ENCODE measurements at regions not wholly inside any gene's neighbourhood (a gene's known extent, or its start where the extent isn't known, plus 50 kb on each side); places are given as distances from the start of the nearest gene placed in this dataset.

DNA sequence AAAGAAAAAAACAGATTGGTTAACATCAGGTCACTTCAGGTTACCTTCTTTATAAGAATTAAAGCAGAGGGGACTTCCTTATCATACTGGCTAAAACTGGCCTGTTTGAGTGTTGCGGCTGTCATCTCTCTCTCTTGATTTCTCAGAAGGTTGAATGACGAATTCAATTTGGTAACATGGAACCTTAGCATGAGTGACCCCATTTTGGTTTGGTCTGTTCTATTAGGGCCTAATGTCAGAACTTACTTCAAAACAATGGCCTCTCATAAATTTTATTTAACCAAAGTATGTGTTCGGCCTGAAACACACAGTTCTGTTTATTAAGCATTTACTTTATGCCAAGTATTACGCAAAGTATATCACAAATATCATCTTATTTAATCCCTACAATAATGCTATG, 147.5 kb downstream of the CAAP1 start:
- in situ Hi-C loops (cut with HindIII; ENCODE audit: low pct_ligation_motif_present, low pct_unique_long_range_greater_than_20kb, low sequenced_read_pairs): no loop called here
- no peak for DNase-seq

DNA sequence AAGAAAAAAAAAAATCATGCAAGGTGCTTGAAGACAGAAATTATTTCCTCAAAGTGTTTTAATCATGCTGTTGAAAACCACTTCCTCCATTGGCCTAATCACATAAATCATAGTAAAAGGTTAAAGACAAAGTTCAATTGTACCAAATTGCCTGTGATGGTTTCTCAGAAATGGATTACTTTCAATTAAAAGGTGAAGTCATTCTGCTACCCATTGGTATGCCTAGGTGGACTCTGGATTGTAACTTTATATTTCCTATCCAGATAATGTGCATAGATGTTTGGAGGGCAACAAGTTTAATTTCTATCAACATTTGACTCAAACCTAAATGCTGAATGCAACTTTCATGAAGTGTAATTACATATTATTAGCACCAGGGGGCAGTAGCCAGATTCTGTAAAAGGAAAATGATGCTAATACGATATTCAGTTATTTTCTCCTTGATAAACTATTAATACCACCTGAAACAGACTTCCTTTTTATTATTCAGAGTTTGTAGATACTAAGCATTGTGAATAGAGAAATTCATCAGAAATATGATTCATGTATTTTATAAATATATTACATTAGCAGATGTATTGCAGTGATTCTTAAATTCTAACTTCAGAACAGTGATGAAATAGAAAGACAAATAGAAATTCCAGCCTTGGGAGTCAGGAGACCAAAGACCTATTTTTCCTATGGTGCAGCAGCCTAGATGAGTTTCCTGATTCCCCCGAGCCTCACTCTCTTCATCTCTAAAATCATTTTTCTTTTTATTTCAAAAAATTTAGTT, 148.2 kb downstream of the CAAP1 start:
- DNase-seq: peak; percentile 44

DNA sequence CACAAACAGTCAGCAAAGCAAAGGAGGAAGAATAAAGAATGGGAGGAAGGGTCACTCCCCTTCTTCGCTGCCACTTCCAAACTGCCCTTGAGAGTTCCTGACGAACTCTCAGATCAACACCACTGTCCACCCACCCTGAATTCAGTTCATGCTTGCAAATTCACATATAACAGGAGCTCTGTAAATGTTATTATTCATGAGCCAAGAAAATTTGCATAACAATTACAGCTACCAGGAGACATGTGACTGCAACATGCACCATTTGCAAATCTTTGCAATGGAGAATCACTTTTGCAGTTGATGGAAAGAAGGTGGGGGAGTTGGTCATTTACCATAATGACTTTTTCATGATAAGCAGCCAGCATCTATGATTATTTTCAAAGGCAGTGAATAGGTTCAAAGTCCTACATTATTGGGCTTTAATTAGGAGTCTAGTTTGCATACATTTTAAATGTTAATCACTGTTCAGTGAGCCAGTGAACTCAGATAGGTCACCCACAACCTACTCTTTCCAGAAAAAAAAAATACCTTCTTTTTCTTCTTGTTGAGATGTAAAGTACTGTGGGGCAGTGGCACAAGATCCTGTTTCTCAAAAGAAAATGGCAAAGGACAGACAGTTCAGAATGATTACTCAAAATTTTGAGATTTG, 149.7 kb downstream of the CAAP1 start:
- DNase-seq: no peak
- in situ Hi-C loops (cut with HindIII; ENCODE audit: low pct_ligation_motif_present, low pct_unique_long_range_greater_than_20kb, low sequenced_read_pairs): no loop called here

More for the DNA sequence above, 148.2 kb downstream of the CAAP1 start:
- in situ Hi-C loops (cut with HindIII; ENCODE audit: low pct_ligation_motif_present, low pct_unique_long_range_greater_than_20kb, low sequenced_read_pairs): no loop called here

DNA sequence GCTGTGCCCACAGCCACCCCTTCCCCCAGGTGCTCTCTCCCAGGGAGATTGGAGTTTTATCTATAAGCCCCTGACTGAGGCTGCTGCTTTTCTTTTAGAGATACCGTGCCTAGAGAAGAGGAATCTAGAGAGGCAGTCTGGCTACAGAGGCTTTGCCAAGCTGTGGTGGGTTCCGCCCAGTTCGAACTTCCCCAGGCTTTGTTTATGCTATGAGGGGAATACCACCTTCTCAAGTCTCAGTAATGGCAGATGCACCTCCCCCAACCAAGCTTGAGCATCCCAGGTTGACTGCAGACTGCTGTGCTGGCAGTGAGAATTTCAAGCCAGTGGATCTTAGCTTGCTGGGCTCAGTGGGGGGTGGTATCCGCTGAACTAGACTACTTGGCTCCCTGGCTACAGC, 157.4 kb downstream of the CAAP1 start:
- no peak for DNase-seq
- in situ Hi-C loops (cut with HindIII; ENCODE audit: low pct_ligation_motif_present, low pct_unique_long_range_greater_than_20kb, low sequenced_read_pairs): no loop called here

DNA sequence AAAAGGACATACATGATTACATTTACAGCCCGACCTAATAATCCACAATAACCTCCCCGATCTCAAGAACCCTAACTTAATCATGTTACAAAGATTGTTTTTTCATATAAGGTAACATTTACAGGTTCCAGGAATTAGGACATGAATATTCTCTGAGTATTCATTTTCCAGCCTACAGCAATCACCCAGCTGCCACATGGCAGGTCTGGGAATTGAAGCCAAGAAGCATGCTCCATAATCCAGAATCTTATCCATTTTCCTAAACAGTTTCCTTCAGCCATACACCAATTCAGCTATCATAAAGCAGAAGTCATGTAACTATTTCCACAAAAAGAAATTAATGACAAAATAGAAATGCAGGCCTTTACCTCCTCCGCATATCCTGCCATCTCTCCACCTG, 163.4 kb downstream of the CAAP1 start:
- no peak for DNase-seq
- in situ Hi-C loops (cut with HindIII; ENCODE audit: low pct_ligation_motif_present, low pct_unique_long_range_greater_than_20kb, low sequenced_read_pairs): no loop called here

DNA sequence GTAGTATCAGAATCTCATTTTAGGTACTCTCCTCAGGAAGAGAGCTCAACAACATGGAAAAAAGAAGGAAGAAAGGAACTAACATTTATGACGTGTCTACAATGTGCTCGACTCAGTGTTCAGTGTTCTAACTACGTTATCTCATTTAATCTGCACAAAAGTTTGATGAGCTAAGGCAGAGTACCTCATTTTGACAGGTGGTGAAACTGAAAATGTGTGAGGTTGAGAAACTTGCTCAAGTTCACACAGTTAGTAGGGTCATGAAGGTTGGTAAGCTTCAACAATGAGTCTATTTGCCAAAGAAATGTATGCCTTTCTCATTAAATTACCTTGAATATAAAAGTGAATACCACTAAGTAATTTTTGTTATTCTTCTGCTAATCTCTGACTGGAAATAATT, 165.1 kb downstream of the CAAP1 start:
- DNase-seq: no peak
- in situ Hi-C loops (cut with HindIII; ENCODE audit: low pct_ligation_motif_present, low pct_unique_long_range_greater_than_20kb, low sequenced_read_pairs): no loop called here

DNA sequence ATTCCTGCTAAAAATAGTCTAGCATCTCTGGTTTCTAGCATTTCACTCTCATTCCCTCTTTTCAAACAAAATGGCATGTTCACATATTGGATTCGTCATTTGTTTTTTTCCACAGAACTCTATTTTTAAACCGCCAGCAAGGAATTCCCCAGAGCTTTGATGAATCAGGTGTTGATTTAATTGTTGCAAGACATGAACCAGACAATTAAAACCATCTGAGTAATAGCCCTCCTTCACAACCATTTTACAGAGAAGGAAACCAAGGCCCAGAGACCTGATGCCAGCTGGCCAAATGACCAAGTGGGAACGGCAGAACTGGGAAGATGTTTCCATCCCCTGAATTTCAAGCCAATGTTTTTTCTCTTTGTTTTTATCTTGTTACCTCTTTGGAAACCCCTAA, 167.0 kb downstream of the CAAP1 start:
- in situ Hi-C loops (cut with HindIII; ENCODE audit: low pct_ligation_motif_present, low pct_unique_long_range_greater_than_20kb, low sequenced_read_pairs): no loop called here
- no peak for DNase-seq

DNA sequence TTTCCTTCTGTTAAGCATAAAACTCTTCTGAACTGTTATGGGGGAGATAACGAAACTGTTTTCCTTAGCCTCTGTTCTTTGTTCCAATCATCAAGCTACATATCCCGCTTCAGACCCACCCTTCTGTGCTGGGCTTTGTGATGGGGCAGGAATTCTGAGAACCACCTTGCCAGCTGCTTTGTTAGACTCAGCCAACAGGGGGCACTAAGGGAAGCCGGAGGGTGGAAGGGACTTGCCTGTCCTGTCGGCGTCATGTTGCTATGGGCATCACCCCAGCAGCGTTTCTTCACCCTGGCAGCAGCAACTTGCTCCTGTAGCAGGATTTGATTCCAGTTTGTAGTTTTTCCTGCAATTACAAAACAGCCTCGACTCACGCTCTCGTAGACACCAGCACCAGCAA, 169.1 kb downstream of the CAAP1 start:
- peak; percentile 61 for DNase-seq
- in situ Hi-C loops (cut with HindIII; ENCODE audit: low pct_ligation_motif_present, low pct_unique_long_range_greater_than_20kb, low sequenced_read_pairs): no loop called here

DNA sequence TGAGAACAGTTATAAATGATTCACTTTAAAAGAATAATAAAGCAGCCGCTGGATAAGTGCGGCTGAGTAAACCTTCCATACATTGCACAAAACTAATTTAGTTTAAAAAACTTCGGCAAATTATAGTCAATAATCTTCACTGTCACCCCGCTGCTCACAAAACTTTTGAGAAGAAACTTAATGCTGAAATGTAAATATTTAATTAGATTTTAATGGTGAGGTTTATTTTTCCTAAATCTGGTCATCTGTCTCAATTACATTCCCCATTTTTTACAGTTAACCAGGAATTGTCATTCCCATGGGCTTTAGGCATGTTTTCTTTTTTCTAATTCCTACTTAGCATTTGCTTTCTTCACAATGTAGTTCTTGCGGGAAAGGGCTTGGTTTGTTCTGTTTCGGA, 169.8 kb downstream of the CAAP1 start:
- DNase-seq: no peak
- in situ Hi-C loops (cut with HindIII; ENCODE audit: low pct_ligation_motif_present, low pct_unique_long_range_greater_than_20kb, low sequenced_read_pairs): no loop called here

DNA sequence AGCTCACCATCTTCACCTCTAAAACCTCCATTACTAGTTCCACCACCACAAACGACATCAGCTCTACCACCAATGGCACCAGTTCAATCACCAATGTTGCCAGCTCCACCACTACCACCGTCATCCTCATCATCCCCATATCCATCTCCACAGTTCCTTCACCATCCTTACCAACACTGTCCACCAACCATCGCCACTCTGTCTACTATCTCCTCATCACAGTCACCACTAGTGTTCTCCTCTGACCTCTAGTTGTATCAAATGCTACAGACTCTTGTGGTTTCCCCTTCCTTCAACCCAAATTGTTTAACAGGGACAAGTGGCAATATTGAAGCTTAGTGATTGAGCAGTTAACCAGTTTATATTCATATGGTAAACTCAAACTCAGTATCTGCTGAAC, 182.6 kb downstream of the CAAP1 start:
- in situ Hi-C loops (cut with HindIII; ENCODE audit: low pct_ligation_motif_present, low pct_unique_long_range_greater_than_20kb, low sequenced_read_pairs): no loop called here

DNA sequence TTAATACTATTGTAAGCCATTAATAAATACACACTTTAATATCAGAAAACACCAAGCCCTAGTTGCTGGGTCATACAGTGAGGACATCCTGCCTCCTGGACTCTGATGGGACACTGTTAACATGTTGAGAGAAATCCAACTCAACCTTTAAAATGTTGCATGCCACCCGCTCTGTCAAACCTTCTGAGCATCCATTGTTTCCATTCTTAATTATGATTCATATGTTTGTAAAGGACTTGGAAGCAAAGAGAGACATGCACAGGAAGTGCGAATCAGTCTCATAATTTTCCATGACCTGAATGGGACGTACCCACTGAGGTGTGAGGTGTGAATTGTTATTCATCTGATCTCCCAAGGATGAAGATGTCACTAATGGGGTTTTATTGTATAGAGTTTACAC, 186.4 kb downstream of the CAAP1 start:
- DNase-seq: no peak
- in situ Hi-C loops (cut with HindIII; ENCODE audit: low pct_ligation_motif_present, low pct_unique_long_range_greater_than_20kb, low sequenced_read_pairs): no loop called here

More for the DNA sequence above, 182.6 kb downstream of the CAAP1 start:
- no peak for DNase-seq

DNA sequence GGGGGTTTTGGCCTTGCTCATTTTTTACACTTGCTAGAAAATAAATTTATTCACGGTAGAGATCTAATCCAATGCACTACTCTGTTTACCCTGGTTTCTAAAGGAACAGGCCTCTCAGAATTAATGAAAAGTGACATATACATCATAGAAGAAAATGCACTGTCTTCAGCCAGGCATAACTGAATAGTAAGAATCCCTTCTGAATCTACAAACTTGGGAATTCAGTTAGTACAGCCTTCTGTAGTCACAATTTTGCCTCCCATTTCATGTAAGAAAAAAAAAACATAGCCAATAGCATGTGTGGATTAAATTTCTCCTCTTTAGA, 197.3 kb downstream of the CAAP1 start:
- no peak for DNase-seq
- in situ Hi-C loops (cut with HindIII; ENCODE audit: low pct_ligation_motif_present, low pct_unique_long_range_greater_than_20kb, low sequenced_read_pairs): no loop called here

DNA sequence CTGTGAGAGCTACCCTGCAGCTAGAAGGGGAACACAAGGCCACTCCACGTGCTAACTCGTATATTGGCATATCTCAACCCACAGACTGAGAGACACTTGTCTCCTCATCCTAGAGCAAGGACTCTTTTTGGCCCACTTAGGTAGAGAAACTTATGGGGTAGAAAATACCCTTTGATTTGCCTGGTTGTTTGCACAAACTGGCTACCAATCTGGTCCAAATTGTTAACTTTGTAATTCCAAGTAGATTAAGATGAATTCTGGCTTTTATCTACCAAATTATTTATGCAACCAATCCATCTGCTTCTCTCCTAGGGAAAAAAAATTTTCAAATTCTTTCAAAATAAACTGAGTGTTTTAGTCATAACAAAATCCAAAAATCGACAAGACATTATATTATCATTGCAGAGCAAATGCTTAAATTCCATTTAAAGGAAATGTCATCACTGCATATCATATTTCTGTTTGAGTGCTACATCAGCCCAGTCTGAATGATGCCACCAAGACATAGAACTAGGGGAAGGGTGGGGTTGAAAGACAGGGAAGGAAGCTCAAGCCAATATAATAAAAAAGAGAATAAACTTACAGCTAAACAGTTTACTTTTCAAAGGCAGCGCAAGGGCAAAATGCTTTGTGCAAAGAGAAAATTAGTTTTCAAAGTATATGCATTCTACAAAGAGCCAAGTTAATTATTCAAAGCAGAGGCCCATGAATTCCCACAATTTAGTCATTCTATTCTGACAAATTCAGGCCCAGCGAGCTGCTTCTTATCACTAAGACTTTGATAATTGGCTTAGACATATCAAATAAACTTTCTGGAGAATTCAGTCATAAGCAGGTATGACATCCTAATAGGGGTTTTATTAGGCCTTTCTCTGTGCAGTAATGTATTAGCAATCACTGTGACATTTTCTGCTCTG, 198.0 kb downstream of the CAAP1 start:
- DNase-seq: no peak
- in situ Hi-C loops (cut with HindIII; ENCODE audit: low pct_ligation_motif_present, low pct_unique_long_range_greater_than_20kb, low sequenced_read_pairs): no loop called here

DNA sequence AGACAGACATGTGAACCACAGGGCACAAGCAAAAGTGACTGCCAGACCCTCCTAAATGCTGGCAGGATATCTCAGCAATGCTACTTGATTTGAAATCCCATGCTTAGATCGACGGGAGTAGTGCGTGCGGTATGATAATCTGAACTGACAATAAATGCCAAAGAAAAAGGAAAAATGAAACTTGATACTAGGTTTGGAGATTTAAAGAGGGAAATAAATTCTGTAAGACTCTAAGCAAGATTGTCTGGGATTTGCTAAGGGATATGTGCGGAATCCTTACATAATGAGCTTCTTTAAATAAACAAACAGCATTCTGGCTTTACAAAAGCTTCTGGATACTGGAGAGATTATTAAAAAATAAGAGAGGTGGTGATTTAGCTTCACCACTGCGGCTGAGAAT, 203.6 kb downstream of the CAAP1 start:
- in situ Hi-C loops (cut with HindIII; ENCODE audit: low pct_ligation_motif_present, low pct_unique_long_range_greater_than_20kb, low sequenced_read_pairs): no loop called here
- DNase-seq: no peak

DNA sequence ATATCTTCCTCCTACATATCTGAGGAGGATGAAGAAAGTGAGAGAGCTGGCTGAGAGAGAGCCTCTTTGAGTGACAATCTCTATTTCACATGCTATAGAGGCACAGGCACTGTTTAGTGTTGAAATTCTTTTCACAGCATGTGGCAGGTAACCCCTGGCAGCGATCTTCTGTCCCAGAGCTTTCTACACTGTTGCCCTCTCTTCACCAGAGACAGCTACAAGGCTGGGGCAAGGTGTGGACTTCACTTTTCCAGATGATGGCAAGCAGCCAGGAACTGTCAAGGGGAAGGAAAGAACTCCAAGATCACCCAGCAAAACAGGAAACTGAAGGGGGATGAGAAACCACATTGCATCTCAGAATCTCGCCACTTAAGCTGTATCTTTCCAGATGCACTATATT, 205.2 kb downstream of the CAAP1 start:
- in situ Hi-C loops (cut with HindIII; ENCODE audit: low pct_ligation_motif_present, low pct_unique_long_range_greater_than_20kb, low sequenced_read_pairs): no loop called here
- no peak for DNase-seq

DNA sequence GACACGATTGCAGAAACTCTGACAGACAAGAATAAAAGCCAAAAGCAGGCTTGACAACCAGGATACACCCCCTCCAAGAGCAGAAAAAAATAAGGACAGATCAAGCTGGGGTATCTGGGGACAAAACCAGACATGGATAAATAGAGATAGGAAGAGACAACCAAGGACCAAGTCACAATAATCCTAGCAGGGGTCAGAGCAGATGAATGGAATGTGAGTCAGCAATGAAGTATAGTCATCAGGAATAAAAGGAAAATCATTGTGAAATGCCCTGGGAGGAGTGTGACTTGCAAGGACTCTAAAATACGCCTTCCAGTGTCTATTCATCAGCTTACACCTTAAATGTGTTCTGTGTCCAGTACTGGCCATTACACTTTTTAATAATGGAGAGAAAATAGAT, 206.8 kb downstream of the CAAP1 start:
- in situ Hi-C loops (cut with HindIII; ENCODE audit: low pct_ligation_motif_present, low pct_unique_long_range_greater_than_20kb, low sequenced_read_pairs): no loop called here
- DNase-seq: no peak

DNA sequence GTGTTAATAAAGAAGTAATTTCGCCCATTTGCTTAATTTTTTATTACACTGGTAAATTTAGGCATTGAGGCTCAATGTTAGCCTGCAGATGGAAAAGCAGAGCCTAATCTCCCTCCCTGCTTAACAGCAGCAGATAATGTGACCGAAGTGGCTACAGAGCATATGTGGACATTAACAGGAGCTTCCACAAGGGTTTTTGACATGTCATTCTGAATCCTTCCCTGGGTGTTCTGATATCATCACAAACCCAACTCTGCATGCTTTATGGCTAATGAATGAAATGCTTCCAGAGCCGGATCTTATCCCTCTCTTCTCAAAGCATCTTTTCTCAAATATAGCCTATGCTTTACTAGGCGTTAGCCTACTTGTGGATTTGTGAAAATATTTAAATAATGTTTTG, 208.6 kb downstream of the CAAP1 start:
- in situ Hi-C loops (cut with HindIII; ENCODE audit: low pct_ligation_motif_present, low pct_unique_long_range_greater_than_20kb, low sequenced_read_pairs): no loop called here
- DNase-seq: no peak

DNA sequence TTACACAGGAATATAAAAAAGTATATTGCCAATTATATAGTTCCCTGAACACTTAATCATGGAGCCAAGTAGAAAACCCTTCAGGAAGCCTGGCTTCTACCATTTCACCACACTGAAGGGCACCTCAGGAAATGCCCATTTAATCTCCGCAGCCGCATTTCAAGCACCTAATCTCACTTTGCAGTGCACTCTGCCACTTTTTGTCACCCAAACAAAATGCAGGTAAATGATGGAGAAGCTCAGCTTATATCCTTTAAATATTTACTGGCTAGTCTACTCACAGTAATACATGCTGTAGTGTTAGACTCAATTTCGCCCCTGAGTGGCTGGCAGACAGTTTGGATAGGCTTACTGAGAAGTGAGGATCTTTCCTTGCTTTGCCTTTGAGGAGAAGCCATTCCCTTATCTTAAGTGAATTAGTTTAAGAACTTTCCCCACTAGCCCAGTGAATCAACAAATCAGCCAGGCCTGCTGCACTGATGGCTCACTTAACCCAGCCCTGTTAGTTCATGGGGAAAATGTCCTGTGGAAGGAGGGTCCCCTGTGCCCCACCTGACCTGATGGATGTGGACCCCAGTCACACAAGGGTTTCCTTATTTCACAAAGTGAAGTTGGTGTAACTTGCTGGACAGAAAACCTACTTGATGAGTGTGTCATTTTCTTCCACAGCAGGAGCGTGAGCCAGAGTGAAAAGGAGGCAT, 209.7 kb downstream of the CAAP1 start:
- no peak for DNase-seq
- in situ Hi-C loops (cut with HindIII; ENCODE audit: low pct_ligation_motif_present, low pct_unique_long_range_greater_than_20kb, low sequenced_read_pairs): no loop called here

DNA sequence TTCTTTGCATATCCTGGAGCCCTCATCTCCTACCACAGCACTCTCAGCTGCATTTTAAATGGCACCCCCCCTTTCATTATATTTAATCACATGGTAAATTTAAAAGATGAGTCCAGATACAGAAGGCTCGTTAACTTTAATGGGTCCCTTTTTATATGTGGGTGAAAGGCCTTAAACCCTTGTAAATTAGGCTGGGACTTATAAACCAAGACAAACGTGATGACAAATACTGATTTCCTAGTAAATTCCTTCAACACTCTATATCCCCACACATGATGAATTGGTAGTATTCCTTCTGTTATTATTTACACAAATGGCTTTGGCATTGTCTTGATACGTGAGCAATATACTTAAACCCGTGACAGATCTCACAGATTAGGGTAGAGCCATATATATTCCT, 210.6 kb downstream of the CAAP1 start:
- DNase-seq: no peak
- in situ Hi-C loops (cut with HindIII; ENCODE audit: low pct_ligation_motif_present, low pct_unique_long_range_greater_than_20kb, low sequenced_read_pairs): no loop called here
